BE2C (cell line): ENCODE measurements at regions not wholly inside any gene's neighbourhood (a gene's known extent, or its start where the extent isn't known, plus 50 kb on each side); places are given as distances from the start of the nearest gene placed in this dataset.
A peak's percentile ranks its signal among the peaks of the same experiment; 100 is the strongest.
"Not testable (repeated sequence)": the region's sequence is repeated elsewhere in the genome, so short reads cannot be mapped to it uniquely, and the experiment has no call there.

Source experiments
- DNase-seq: peaks from one replicate; pipeline ENCODE4 v3.0.0-alpha.2; 2020
- H3K27me3 ChIP-seq: fragments of 250-450 bp; sonication (Bioruptor Pico); 2 replicates; pipeline ENCODE4 v1.5.1; 2020; ENCODE audit warnings: mild to moderate bottlenecking
- H3K36me3 ChIP-seq: fragments of 250-450 bp; sonication (Bioruptor Pico); 2 replicates; pipeline ENCODE4 v1.5.1; 2020; ENCODE audit warnings: mild to moderate bottlenecking
- H3K4me1 ChIP-seq: fragments of 250-450 bp; sonication (Bioruptor Pico); 2 replicates; pipeline ENCODE4 v1.5.1; 2020
- H3K4me3 ChIP-seq: 2 replicates; pipeline ENCODE4 v1.5.1; 2011; ENCODE audit warnings: low read depth, low read length
- H3K9me3 ChIP-seq: fragments of 250-450 bp; sonication (Bioruptor Pico); 2 replicates; pipeline ENCODE4 v1.5.1; 2020
- TF ChIP-seq, protein P1 (sequence below): IDR thresholded peaks from 2 replicates; pipeline ENCODE4 v1.5.1; 2012; ENCODE audit warnings: mild to moderate bottlenecking, low read depth, low read length

DNA sequence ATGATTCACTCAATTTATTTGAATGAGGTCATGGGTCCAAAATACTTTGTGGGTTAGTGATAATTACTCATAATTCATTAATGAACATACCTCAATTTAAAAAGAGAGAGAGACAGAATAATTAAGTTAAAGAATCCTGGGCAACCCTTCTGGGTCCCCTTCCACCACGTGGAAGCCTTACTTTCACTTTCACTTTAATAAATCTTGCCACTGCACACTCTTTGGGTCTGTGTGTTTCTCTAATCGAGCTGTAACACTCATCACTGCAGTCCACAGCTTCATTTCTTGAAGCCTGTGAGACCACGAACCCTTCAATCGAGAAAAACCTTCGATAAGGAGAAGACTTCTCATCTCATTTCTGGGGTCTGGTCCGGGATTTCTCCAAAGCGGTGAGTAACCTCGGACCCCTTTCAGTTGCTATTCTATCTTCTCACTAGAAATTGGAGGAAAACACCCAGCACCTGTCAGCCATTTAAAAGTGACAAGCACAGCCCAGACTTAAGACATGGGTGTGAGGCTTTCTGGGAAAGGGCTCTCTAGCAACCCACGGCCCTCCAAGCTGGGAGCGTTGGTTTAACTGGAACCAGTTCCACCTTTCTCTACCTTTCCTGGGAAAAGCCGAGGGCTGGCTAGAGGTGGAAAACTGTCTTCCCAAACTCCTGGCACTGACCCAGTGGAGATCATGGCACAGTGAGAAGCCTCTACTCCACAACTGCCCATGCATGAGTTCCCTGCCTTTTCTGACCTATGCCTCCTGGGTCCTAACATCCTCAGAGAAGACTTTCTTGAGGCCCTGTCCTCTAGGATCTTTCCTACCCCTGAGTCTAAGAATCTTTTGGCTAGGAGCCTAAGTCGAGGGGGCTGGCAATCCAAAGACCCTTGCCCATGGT is 148.8 kb upstream of the ATF7IP start:
- no peaks in the 10 kb centered on the region for H3K4me1 ChIP-seq
- no peaks in the 10 kb centered on the region for H3K9me3 ChIP-seq
- H3K4me3 ChIP-seq = peak overlapping the region; percentile 7; the same call in 1 of the 2 replicates
- TF ChIP-seq, protein P1, sequence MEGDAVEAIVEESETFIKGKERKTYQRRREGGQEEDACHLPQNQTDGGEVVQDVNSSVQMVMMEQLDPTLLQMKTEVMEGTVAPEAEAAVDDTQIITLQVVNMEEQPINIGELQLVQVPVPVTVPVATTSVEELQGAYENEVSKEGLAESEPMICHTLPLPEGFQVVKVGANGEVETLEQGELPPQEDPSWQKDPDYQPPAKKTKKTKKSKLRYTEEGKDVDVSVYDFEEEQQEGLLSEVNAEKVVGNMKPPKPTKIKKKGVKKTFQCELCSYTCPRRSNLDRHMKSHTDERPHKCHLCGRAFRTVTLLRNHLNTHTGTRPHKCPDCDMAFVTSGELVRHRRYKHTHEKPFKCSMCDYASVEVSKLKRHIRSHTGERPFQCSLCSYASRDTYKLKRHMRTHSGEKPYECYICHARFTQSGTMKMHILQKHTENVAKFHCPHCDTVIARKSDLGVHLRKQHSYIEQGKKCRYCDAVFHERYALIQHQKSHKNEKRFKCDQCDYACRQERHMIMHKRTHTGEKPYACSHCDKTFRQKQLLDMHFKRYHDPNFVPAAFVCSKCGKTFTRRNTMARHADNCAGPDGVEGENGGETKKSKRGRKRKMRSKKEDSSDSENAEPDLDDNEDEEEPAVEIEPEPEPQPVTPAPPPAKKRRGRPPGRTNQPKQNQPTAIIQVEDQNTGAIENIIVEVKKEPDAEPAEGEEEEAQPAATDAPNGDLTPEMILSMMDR = no peak
- DNase-seq = no peak
- no peaks in the 10 kb centered on the region for H3K27me3 ChIP-seq
- H3K36me3 ChIP-seq = no peaks in the 10 kb centered on the region

DNA sequence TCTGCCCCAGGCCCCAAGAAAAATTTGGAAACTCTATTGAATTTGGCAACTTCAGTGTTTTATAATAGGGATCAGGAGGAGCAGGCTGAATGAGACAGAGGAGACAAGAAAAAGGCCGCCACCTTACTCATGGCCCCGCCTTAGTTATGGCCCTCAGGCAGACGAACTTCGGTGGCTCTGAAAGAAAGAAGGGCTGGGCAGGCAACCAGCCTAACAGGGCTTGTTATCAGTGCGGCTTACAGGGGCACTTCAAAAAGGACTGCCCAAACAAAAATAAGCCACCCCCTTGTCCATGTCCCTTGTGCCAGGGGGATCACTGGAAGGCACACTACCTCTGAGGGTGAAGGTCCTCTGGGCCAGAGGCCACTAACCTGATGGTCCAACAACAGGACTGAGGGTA is 146.3 kb upstream of the ATF7IP start:
- Histone ChIP-seq H3K36me3 (no peaks in the 10 kb centered on the region), H3K4me1 (no peaks in the 10 kb centered on the region), H3K9me3 (no peaks in the 10 kb centered on the region), H3K27me3 (no peaks in the 10 kb centered on the region), H3K4me3 (no peak overlapping the region)
- TF ChIP-seq, protein P1 = no peak
- no peak for DNase-seq

DNA sequence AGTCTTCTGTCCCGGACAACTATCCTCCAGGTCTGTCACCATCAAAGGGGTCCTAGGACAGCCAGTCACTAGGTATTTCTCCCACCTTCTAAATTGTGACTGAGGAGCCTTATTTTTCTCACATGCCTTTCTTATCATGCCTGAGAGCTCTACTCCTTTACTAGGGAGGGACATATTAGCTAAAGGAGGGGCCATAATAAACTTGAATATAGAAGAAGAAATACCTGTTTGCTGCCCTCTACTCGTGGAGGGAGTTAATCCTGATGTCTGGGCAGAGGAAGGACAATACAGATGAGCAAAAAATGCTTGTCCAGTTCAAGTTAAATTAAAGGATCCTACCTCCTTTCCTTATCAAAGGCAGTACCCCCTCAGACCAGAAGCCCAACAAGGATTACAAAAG is 145.8 kb upstream of the ATF7IP start:
- not testable (repeated sequence) for H3K4me3 ChIP-seq, H3K36me3 ChIP-seq, H3K27me3 ChIP-seq, DNase-seq, H3K4me1 ChIP-seq, H3K9me3 ChIP-seq

DNA sequence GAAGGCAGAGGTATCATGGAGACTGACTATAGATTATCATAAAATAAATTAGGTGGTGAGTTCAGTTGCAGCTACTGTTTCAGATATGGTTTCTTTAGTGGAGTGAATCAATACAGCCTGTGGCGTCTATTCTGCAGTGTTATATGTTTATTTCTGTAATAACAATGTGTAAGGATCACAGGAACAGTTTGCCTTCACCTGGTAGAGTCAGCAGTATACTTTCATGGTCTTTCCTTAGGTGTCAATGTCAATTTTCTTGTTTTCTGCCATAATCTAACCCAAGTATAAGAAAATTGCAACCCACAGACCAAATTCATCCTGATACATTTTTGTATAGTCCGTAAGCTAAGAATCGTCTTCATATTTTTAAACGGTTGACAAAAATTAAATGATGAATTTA is 140.4 kb upstream of the ATF7IP start:
- Histone ChIP-seq H3K4me1 (no peaks in the 10 kb centered on the region), H3K4me3 (no peak overlapping the region), H3K27me3 (no peaks in the 10 kb centered on the region), H3K36me3 (no peaks in the 10 kb centered on the region), H3K9me3 (no peaks in the 10 kb centered on the region)
- TF ChIP-seq, protein P1 = no peak
- DNase-seq = no peak

DNA sequence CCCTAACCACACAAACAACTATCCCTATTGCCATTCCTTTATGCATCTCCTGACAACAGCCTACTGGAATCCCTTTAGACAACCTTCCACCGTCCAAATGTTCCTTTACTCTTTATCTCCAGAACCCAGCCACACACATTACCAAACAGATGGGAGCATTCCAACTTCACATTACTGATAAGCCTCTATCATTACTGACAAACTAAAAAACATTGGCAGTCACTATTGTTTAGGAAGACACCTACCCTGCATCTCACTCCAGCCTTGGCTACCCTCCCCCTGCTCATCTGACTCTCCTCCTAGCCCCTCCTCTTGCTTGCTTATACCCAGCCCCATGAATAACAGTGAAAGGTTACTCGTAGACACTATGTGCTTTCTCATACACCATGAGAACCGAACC is 130.3 kb upstream of the ATF7IP start:
- not testable (repeated sequence) for DNase-seq, H3K9me3 ChIP-seq, H3K27me3 ChIP-seq, H3K4me3 ChIP-seq, H3K36me3 ChIP-seq
- H3K4me1 ChIP-seq = peaks cover 11% of the 10 kb centered on the region

DNA sequence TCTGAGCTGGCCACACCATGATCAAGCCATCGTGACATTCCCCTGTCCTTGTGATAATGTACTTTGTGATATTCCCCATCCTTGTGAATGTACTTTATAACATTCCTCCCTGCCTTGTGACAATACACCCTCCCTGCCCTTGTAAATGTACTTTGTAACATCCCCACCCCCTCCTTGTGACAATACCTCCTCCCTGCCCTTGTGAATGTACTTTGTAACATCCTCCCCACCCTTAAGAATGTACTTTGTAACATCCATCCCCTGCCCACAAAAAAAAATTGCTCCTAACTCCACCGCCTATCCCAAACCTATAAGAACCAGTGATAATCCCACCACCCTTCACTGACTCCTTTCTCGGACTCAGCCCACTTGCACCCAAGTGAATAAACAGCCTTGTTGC is 128.8 kb upstream of the ATF7IP start:
- not testable (repeated sequence) for H3K36me3 ChIP-seq, H3K27me3 ChIP-seq, H3K9me3 ChIP-seq, H3K4me3 ChIP-seq, DNase-seq
- peaks cover 14% of the 10 kb centered on the region for H3K4me1 ChIP-seq

DNA sequence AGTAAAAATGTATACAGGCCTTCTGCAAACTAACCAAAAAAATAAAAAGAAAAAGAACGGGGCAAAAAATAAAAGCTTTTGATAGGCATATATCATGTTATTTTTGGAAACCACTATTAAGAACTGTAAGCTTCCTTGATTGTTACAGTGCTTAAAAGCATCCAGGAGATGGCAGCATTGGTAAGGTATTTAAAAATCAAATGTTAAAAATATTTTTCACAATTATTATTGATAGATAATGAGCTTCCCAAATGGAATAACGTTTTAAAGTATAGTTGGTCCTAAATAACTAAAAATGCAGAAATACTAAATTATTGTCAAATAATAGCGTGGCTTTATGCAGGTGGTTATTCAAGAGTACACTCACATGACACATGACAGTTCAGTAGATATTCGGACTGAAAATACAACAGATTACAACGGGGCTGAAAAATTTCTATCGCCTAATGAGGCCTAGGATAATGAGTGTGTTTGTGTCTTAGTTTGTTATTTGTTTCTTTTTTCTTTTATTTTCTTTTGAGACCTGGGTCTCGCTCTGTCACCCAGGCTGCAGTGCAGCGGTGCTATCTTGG is 127.2 kb upstream of the ATF7IP start:
- Histone ChIP-seq H3K9me3 (no peaks in the 10 kb centered on the region), H3K36me3 (no peaks in the 10 kb centered on the region), H3K27me3 (no peaks in the 10 kb centered on the region), H3K4me1 (peaks cover 14% of the 10 kb centered on the region), H3K4me3 (no peak overlapping the region)
- DNase-seq = no peak
- TF ChIP-seq, protein P1 = peak; percentile 52
